SU-DHL-6 (cell line): ENCODE measurements at regions not wholly inside any gene's neighbourhood (a gene's known extent, or its start where the extent isn't known, plus 50 kb on each side); places are given as distances from the start of the nearest gene placed in this dataset.

Experiments used
- H2AFZ ChIP-seq: fragments of 200-600 bp; sonication (generic); 2 replicates; pipeline ENCODE4 v1.6.1; 2014; ENCODE audit warnings: low read depth, mild to moderate bottlenecking, moderate library complexity, mixed read lengths, antibody characterized with exemption, low read length; ENCODE audit not compliant: severe bottlenecking
- H3F3A ChIP-seq: fragments of 200-600 bp; shearing (Covaris generic); 2 replicates; pipeline ENCODE4 v1.6.0; 2016; ENCODE audit warnings: antibody characterized with exemption, mild to moderate bottlenecking; ENCODE audit not compliant: insufficient read depth
- H3K27ac ChIP-seq: fragments of 200-600 bp; sonication (generic); 2 replicates; pipeline ENCODE4 v1.5.1; 2016; ENCODE audit warnings: low read depth, mild to moderate bottlenecking, low read length, moderate library complexity, mixed read lengths
- H3K27me3 ChIP-seq: fragments of 200-600 bp; sonication (generic), shearing (Covaris generic); 2 replicates; pipeline ENCODE4 v1.6.0; 2014; ENCODE audit warnings: mild to moderate bottlenecking, low read length
- H3K36me3 ChIP-seq: fragments of 200-600 bp; sonication (generic); 2 replicates; pipeline ENCODE4 v1.6.1; 2014; ENCODE audit warnings: mild to moderate bottlenecking, low read length, mixed read lengths
- H3K4me2 ChIP-seq: fragments of 300-600, 200-600 bp; shearing (Covaris generic), sonication (generic); 2 replicates; pipeline ENCODE4 v1.6.0; 2014; ENCODE audit warnings: low read length, low read depth, mild to moderate bottlenecking; ENCODE audit not compliant: poor library complexity, severe bottlenecking
- H3K4me3 ChIP-seq: fragments of 200-600 bp; sonication (generic); 2 replicates; pipeline ENCODE4 v1.5.1; 2014; ENCODE audit warnings: antibody characterized with exemption, low read length, mild to moderate bottlenecking, mixed read lengths; ENCODE audit not compliant: insufficient read depth, poor library complexity, severe bottlenecking
- H3K79me2 ChIP-seq: fragments of 200-600 bp; sonication (generic); 2 replicates; pipeline ENCODE4 v1.6.1; 2014; ENCODE audit warnings: mild to moderate bottlenecking, low read length, moderate library complexity; ENCODE audit not compliant: insufficient read depth
- H3K9ac ChIP-seq: fragments of 200-600 bp; sonication (generic); 2 replicates; pipeline ENCODE4 v1.7.0; 2014; ENCODE audit warnings: mild to moderate bottlenecking, low read length
- H3K9me2 ChIP-seq: fragments of 200-600 bp; sonication (generic); replicated peaks from 2 replicates; pipeline ENCODE4 v1.6.1; 2014; ENCODE audit warnings: low read length; ENCODE audit not compliant: insufficient read depth
- H3K9me3 ChIP-seq: fragments of 200-600 bp; sonication (generic); 2 replicates; pipeline ENCODE4 v1.6.1; 2014; ENCODE audit warnings: low read length, mixed read lengths; ENCODE audit not compliant: insufficient read depth
- H4K20me1 ChIP-seq: fragments of 200-600 bp; sonication (generic); 2 replicates; pipeline ENCODE4 v1.6.1; 2014; ENCODE audit warnings: low read depth, mild to moderate bottlenecking, antibody characterized with exemption, low read length, moderate library complexity, mixed read lengths
- CTCF ChIP-seq: fragments of 200-600 bp; sonication (generic); IDR thresholded peaks from one replicate; pipeline ENCODE4 v1.5.1; 2017; ENCODE audit warnings: antibody characterized with exemption, mild to moderate bottlenecking, low read length, moderate library complexity; ENCODE audit not compliant: insufficient read depth, poor library complexity, severe bottlenecking
- EZH2phosphoT487 ChIP-seq: fragments of 200-600 bp; sonication (generic), shearing (Covaris generic); conservative IDR thresholded peaks from 2 replicates; pipeline ENCODE4 v1.6.1; 2018; ENCODE audit warnings: mild to moderate bottlenecking, antibody characterized with exemption, low read length, moderate library complexity, mixed read lengths

GRCh38 chr1:65703853-65704252 is 88.8 kb upstream of the PDE4B start:
- Histone ChIP-seq H3F3A (no peaks in the 10 kb centered on the region), H3K27me3 (no peaks in the 10 kb centered on the region), H3K9me3 (no peaks in the 10 kb centered on the region), H4K20me1 (no peaks in the 10 kb centered on the region), H3K9ac (no peak overlapping the region), H2AFZ (no peak overlapping the region), H3K36me3 (no peaks in the 10 kb centered on the region), H3K4me3 (no peak overlapping the region), H3K27ac (no peak overlapping the region), H3K79me2 (no peaks in the 10 kb centered on the region), H3K9me2 (no peaks in the 10 kb centered on the region), H3K4me2 (no peak overlapping the region)
- no peak for TF ChIP-seq CTCF
- no peak for TF ChIP-seq EZH2phosphoT487

GRCh38 chr1:65704318-65704717 is 88.4 kb upstream of the PDE4B start:
- Histone ChIP-seq H3K27ac (no peak overlapping the region), H3K4me2 (no peak overlapping the region), H2AFZ (no peak overlapping the region)

GRCh38 chr1:65717815-65718454 is 74.8 kb upstream of the PDE4B start:
- no peak for TF ChIP-seq EZH2phosphoT487
- no peak for TF ChIP-seq CTCF
- Histone ChIP-seq H4K20me1 (no peaks in the 10 kb centered on the region), H3K4me2 (no peak overlapping the region), H3K79me2 (no peaks in the 10 kb centered on the region), H3K9ac (no peak overlapping the region), H3K27ac (no peak overlapping the region), H3K9me3 (no peaks in the 10 kb centered on the region), H3K9me2 (no peaks in the 10 kb centered on the region), H2AFZ (no peak overlapping the region), H3F3A (no peaks in the 10 kb centered on the region), H3K27me3 (no peaks in the 10 kb centered on the region), H3K36me3 (no peaks in the 10 kb centered on the region), H3K4me3 (no peak overlapping the region)

More at GRCh38 chr1:65704318-65704717, 88.4 kb upstream of the PDE4B start:
- Histone ChIP-seq H3K9me2 (no peaks in the 10 kb centered on the region), H3K9me3 (no peaks in the 10 kb centered on the region), H3K27me3 (no peaks in the 10 kb centered on the region), H3F3A (no peaks in the 10 kb centered on the region), H3K79me2 (no peaks in the 10 kb centered on the region), H3K36me3 (no peaks in the 10 kb centered on the region), H4K20me1 (no peaks in the 10 kb centered on the region), H3K9ac (no peak overlapping the region), H3K4me3 (no peak overlapping the region)
- no peak for TF ChIP-seq CTCF
- TF ChIP-seq EZH2phosphoT487 = no peak
